ENCODE measurements at regions not wholly inside any gene's neighbourhood (a gene's known extent, or its start where the extent isn't known, plus 50 kb on each side); places are given as distances from the start of the nearest gene placed in this dataset.

DNA sequence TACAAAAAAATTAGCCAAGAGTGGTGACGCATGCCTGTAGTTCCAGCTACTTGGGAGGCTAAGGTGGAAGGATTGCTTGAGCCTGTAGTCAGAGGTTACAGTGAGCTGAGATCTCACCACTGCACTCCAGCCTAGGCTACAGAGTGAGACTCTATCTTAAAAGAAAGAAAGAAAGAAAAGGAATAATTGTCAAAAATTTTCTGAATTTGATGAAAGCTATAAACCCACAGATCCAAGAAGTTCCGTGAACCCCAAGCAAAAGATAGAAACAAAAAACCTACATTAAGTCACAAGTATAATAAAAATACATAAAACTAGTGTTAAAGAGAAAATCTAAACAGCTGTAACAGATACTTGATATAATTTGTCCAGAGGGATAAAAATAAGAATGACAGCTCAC, 60.1 kb upstream of the KMT2C start:
- H3K36me3 ChIP-seq (replicated peaks; ENCODE audit: insufficient read depth, low read length): no peaks in the 10 kb centered on the region
- H3F3A ChIP-seq (ENCODE audit: insufficient read depth, low read length): no peaks in the 10 kb centered on the region
- H3K9me3 ChIP-seq (replicated peaks; ENCODE audit: insufficient read depth, low read length): no peaks in the 10 kb centered on the region
- no peaks in the 10 kb centered on the region for H4K20me1 ChIP-seq (ENCODE audit: insufficient read depth, low read length)
- H3K9ac ChIP-seq (ENCODE audit: low read length): no peak overlapping the region
- H3K4me2 ChIP-seq (ENCODE audit: low read depth, low read length): no peak overlapping the region
- no peak overlapping the region for H3K4me3 ChIP-seq (ENCODE audit: low read length)
- H3K9me2 ChIP-seq (replicated peaks; ENCODE audit: insufficient read depth, low read length): no peaks in the 10 kb centered on the region
- H2AFZ ChIP-seq (ENCODE audit: low read length): no peak overlapping the region
- H3K27ac ChIP-seq (ENCODE audit: low read length): no peak overlapping the region
- H3K79me2 ChIP-seq (ENCODE audit: low read length): no peaks in the 10 kb centered on the region
- H3K27me3 ChIP-seq (replicated peaks; ENCODE audit: insufficient read depth, low read length): no peaks in the 10 kb centered on the region
- TF ChIP-seq, protein P1, sequence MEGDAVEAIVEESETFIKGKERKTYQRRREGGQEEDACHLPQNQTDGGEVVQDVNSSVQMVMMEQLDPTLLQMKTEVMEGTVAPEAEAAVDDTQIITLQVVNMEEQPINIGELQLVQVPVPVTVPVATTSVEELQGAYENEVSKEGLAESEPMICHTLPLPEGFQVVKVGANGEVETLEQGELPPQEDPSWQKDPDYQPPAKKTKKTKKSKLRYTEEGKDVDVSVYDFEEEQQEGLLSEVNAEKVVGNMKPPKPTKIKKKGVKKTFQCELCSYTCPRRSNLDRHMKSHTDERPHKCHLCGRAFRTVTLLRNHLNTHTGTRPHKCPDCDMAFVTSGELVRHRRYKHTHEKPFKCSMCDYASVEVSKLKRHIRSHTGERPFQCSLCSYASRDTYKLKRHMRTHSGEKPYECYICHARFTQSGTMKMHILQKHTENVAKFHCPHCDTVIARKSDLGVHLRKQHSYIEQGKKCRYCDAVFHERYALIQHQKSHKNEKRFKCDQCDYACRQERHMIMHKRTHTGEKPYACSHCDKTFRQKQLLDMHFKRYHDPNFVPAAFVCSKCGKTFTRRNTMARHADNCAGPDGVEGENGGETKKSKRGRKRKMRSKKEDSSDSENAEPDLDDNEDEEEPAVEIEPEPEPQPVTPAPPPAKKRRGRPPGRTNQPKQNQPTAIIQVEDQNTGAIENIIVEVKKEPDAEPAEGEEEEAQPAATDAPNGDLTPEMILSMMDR (IDR thresholded peaks at IDR 0.05; ENCODE audit: low read length): no peak
- no peak for TF ChIP-seq EZH2phosphoT487 (IDR thresholded peaks at IDR 0.05; ENCODE audit: low read length)
- TF ChIP-seq EZH2 (optimal IDR thresholded peaks at IDR 0.05; ENCODE audit: low read depth, low read length): no peak
- no peak for DNase-seq
- no peaks in the 10 kb centered on the region for H3K4me1 ChIP-seq (ENCODE audit: low read length)

DNA sequence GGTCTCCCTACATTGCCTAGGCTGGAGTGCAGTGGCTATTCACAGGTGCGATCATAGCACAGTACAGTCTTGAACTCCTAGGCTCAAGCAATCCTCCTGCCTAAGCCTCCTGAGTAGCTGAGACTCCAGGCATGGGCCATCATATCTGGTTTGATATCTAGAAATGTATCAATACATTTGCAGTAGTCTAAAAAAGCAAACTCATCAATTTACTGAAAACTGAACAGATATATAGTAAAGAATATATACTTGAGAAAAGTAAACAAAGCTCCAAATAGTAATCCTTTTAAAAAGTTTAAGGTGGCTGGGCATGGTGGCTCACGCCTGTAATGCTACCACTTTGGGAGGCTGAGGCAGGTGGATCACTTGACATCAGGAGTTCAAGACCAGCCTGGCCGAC, 57.1 kb upstream of the KMT2C start:
- H3K9me3 ChIP-seq (replicated peaks; ENCODE audit: insufficient read depth, low read length): no peaks in the 10 kb centered on the region
- no peaks in the 10 kb centered on the region for H3F3A ChIP-seq (ENCODE audit: insufficient read depth, low read length)
- no peaks in the 10 kb centered on the region for H4K20me1 ChIP-seq (ENCODE audit: insufficient read depth, low read length)
- H3K9ac ChIP-seq (ENCODE audit: low read length): no peak overlapping the region
- H3K36me3 ChIP-seq (replicated peaks; ENCODE audit: insufficient read depth, low read length): no peaks in the 10 kb centered on the region
- TF ChIP-seq EZH2phosphoT487 (IDR thresholded peaks at IDR 0.05; ENCODE audit: low read length) (no peak), EZH2 (optimal IDR thresholded peaks at IDR 0.05; ENCODE audit: low read depth, low read length) (no peak)
- TF ChIP-seq, protein P1 (IDR thresholded peaks at IDR 0.05; ENCODE audit: low read length): no peak
- DNase-seq: no peak
- H3K4me3 ChIP-seq (ENCODE audit: low read length): no peak overlapping the region
- H2AFZ ChIP-seq (ENCODE audit: low read length): no peak overlapping the region
- no peaks in the 10 kb centered on the region for H3K9me2 ChIP-seq (replicated peaks; ENCODE audit: insufficient read depth, low read length)
- no peaks in the 10 kb centered on the region for H3K79me2 ChIP-seq (ENCODE audit: low read length)
- no peak overlapping the region for H3K27ac ChIP-seq (ENCODE audit: low read length)
- no peaks in the 10 kb centered on the region for H3K4me1 ChIP-seq (ENCODE audit: low read length)
- no peak overlapping the region for H3K4me2 ChIP-seq (ENCODE audit: low read depth, low read length)
- H3K27me3 ChIP-seq (replicated peaks; ENCODE audit: insufficient read depth, low read length): no peaks in the 10 kb centered on the region

DNA sequence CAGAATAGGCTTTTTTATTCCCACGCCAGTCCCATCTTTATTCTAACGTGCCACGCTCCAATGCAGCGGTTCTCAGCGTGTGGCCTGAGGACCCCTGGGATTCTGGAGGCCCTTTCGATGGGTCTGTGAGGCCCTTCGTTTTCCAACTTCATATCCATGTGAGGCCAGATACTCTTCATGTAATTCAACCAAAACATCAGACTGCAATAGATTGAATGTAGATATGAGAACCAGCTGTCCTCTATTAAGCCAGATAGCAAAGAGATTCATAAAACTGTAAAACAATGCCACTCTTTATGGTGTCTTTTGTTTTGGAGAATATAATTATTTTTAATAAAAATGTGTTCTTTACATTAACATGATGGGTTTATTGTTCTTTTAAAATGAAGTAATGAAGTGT, 53.2 kb upstream of the KMT2C start:
- H3F3A ChIP-seq (ENCODE audit: insufficient read depth, low read length): no peaks in the 10 kb centered on the region
- no peak overlapping the region for H3K9ac ChIP-seq (ENCODE audit: low read length)
- no peak overlapping the region for H2AFZ ChIP-seq (ENCODE audit: low read length)
- no peaks in the 10 kb centered on the region for H3K27me3 ChIP-seq (replicated peaks; ENCODE audit: insufficient read depth, low read length)
- no peaks in the 10 kb centered on the region for H3K36me3 ChIP-seq (replicated peaks; ENCODE audit: insufficient read depth, low read length)
- H3K27ac ChIP-seq (ENCODE audit: low read length): no peak overlapping the region
- H3K79me2 ChIP-seq (ENCODE audit: low read length): no peaks in the 10 kb centered on the region
- H3K4me2 ChIP-seq (ENCODE audit: low read depth, low read length): no peak overlapping the region
- DNase-seq: no peak
- H3K9me2 ChIP-seq (replicated peaks; ENCODE audit: insufficient read depth, low read length): no peaks in the 10 kb centered on the region
- no peaks in the 10 kb centered on the region for H3K9me3 ChIP-seq (replicated peaks; ENCODE audit: insufficient read depth, low read length)
- H4K20me1 ChIP-seq (ENCODE audit: insufficient read depth, low read length): no peaks in the 10 kb centered on the region
- no peak overlapping the region for H3K4me3 ChIP-seq (ENCODE audit: low read length)
- H3K4me1 ChIP-seq (ENCODE audit: low read length): no peaks in the 10 kb centered on the region
- TF ChIP-seq EZH2phosphoT487 (IDR thresholded peaks at IDR 0.05; ENCODE audit: low read length): no peak
- TF ChIP-seq EZH2 (optimal IDR thresholded peaks at IDR 0.05; ENCODE audit: low read depth, low read length): no peak
- TF ChIP-seq, protein P1 (IDR thresholded peaks at IDR 0.05; ENCODE audit: low read length): no peak

All from MM.1S (cell line).